ENCODE measurements at regions not wholly inside any gene's neighbourhood (a gene's known extent, or its start where the extent isn't known, plus 50 kb on each side); places are given as distances from the start of the nearest gene placed in this dataset.

DNA sequence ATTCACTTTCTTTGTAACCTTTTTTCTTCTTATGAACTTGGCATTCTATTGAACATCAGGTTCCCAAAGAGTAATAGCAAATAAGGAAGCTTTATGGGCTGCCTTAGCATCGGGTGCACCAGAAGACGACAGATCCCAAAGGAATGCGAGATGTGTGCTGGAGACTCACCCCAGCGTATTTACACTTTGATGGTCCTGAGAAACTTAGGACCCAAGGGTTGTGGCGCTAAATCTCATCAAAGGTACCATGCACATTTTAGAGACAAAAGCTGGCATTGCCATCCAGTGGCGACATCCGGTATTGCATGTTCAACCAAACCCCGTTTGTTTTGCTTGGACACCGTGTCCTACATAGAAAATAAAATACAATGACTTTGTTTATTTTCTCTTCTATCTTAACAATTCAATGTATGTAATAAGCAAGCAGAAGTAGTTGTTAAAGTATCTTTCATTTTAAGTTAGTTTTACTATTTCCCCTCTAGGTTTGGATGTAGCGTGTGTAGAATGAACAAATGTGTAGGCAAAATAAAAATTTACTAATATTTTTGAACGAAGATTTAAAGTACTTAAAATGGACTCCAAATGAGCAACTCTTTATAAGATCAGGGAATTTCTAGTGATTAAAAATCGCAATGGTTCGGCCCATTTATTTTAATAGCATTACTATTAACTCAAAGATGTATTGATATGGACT lies 1154.8 kb downstream of the GATA3 start:
- Histone ChIP-seq H3K9ac (ENCODE audit: low read length) (no peak overlapping the region), H3K27me3 (ENCODE audit: low read length) (no peaks in the 10 kb centered on the region), H3K27ac (ENCODE audit: low read depth, low read length) (no peak overlapping the region), H3K9me2 (replicated peaks; ENCODE audit: insufficient read depth, low read length) (no peaks in the 10 kb centered on the region), H3K9me3 (ENCODE audit: insufficient read depth, low read length) (no peaks in the 10 kb centered on the region), H3F3A (ENCODE audit: insufficient read depth) (no peaks in the 10 kb centered on the region), H3K79me2 (ENCODE audit: insufficient read depth, low read length) (no peaks in the 10 kb centered on the region), H3K4me3 (ENCODE audit: insufficient read depth, low read length, poor library complexity, severe bottlenecking) (no peak overlapping the region), H4K20me1 (ENCODE audit: low read depth, low read length) (no peaks in the 10 kb centered on the region), H3K4me2 (ENCODE audit: low read depth, low read length, poor library complexity, severe bottlenecking) (no peak overlapping the region), H3K36me3 (ENCODE audit: low read length) (no peaks in the 10 kb centered on the region), H2AFZ (ENCODE audit: low read depth, low read length, severe bottlenecking) (no peak overlapping the region)
- TF ChIP-seq, protein P1, sequence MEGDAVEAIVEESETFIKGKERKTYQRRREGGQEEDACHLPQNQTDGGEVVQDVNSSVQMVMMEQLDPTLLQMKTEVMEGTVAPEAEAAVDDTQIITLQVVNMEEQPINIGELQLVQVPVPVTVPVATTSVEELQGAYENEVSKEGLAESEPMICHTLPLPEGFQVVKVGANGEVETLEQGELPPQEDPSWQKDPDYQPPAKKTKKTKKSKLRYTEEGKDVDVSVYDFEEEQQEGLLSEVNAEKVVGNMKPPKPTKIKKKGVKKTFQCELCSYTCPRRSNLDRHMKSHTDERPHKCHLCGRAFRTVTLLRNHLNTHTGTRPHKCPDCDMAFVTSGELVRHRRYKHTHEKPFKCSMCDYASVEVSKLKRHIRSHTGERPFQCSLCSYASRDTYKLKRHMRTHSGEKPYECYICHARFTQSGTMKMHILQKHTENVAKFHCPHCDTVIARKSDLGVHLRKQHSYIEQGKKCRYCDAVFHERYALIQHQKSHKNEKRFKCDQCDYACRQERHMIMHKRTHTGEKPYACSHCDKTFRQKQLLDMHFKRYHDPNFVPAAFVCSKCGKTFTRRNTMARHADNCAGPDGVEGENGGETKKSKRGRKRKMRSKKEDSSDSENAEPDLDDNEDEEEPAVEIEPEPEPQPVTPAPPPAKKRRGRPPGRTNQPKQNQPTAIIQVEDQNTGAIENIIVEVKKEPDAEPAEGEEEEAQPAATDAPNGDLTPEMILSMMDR (IDR thresholded peaks at IDR 0.05; ENCODE audit: insufficient read depth, low read length, poor library complexity, severe bottlenecking), result peak; percentile 66
- no peak for TF ChIP-seq EZH2phosphoT487 (conservative IDR thresholded peaks at IDR 0.05; ENCODE audit: low read length)

- TF ChIP-seq EZH2phosphoT487 (conservative IDR thresholded peaks at IDR 0.05; ENCODE audit: low read length), result no peak
- TF ChIP-seq, protein P1 (IDR thresholded peaks at IDR 0.05; ENCODE audit: insufficient read depth, low read length, poor library complexity, severe bottlenecking), result no peak
- Histone ChIP-seq H4K20me1 (ENCODE audit: low read depth, low read length) (no peaks in the 10 kb centered on the region), H3K27ac (ENCODE audit: low read depth, low read length) (no peak overlapping the region), H3K79me2 (ENCODE audit: insufficient read depth, low read length) (no peaks in the 10 kb centered on the region), H3K4me2 (ENCODE audit: low read depth, low read length, poor library complexity, severe bottlenecking) (no peak overlapping the region), H3K9ac (ENCODE audit: low read length) (no peak overlapping the region), H3F3A (ENCODE audit: insufficient read depth) (no peaks in the 10 kb centered on the region), H3K27me3 (ENCODE audit: low read length) (no peaks in the 10 kb centered on the region), H3K36me3 (ENCODE audit: low read length) (no peaks in the 10 kb centered on the region), H3K9me3 (ENCODE audit: insufficient read depth, low read length) (no peaks in the 10 kb centered on the region), H2AFZ (ENCODE audit: low read depth, low read length, severe bottlenecking) (no peak overlapping the region), H3K9me2 (replicated peaks; ENCODE audit: insufficient read depth, low read length) (no peaks in the 10 kb centered on the region), H3K4me3 (ENCODE audit: insufficient read depth, low read length, poor library complexity, severe bottlenecking) (no peak overlapping the region)
These were observed 1156.7 kb downstream of the GATA3 start for GRCh38 chr10:9211228-9211627.

DNA sequence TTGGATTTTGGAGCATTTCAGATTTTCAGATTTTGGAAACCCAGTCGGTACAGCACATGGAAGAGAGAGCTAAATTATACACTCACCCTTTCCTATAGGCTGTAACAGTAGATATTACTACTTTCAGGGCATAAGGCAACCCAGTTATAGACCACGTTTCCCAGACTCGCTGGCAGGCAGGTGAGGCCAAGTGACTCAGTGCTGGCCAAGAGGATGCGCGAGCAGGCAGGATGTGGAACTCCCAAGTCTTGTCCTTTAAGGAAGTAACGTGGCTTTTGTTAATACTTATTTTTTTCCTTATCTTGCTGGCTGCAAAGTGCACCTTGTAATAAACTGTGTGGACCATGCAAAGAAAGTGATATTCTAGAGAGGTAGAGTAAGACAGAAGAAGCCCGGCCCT lies 1160.1 kb downstream of the GATA3 start:
- Histone ChIP-seq H3K79me2 (ENCODE audit: insufficient read depth, low read length) (no peaks in the 10 kb centered on the region), H3K27me3 (ENCODE audit: low read length) (no peaks in the 10 kb centered on the region), H3F3A (ENCODE audit: insufficient read depth) (no peaks in the 10 kb centered on the region), H3K4me3 (ENCODE audit: insufficient read depth, low read length, poor library complexity, severe bottlenecking) (no peak overlapping the region), H3K9me3 (ENCODE audit: insufficient read depth, low read length) (no peaks in the 10 kb centered on the region), H3K9me2 (replicated peaks; ENCODE audit: insufficient read depth, low read length) (no peaks in the 10 kb centered on the region), H3K9ac (ENCODE audit: low read length) (no peak overlapping the region), H3K4me2 (ENCODE audit: low read depth, low read length, poor library complexity, severe bottlenecking) (no peak overlapping the region), H4K20me1 (ENCODE audit: low read depth, low read length) (no peaks in the 10 kb centered on the region), H2AFZ (ENCODE audit: low read depth, low read length, severe bottlenecking) (no peak overlapping the region), H3K36me3 (ENCODE audit: low read length) (no peaks in the 10 kb centered on the region), H3K27ac (ENCODE audit: low read depth, low read length) (no peak overlapping the region)
- TF ChIP-seq EZH2phosphoT487 (conservative IDR thresholded peaks at IDR 0.05; ENCODE audit: low read length), result no peak
- TF ChIP-seq, protein P1 (IDR thresholded peaks at IDR 0.05; ENCODE audit: insufficient read depth, low read length, poor library complexity, severe bottlenecking), result no peak
